Skeletal muscle satellite cell (primary cell): ENCODE measurements at regions not wholly inside any gene's neighbourhood (a gene's known extent, or its start where the extent isn't known, plus 50 kb on each side); places are given as distances from the start of the nearest gene placed in this dataset.
A peak's percentile ranks its signal among the peaks of the same experiment; 100 is the strongest.

Experiments
- H3K27me3 ChIP-seq: 2 replicates; pipeline ENCODE4 v1.7.0; 2013; ENCODE audit warnings: low read length; ENCODE audit not compliant: control insufficient read depth, insufficient read depth
- H3K36me3 ChIP-seq: 2 replicates; pipeline ENCODE4 v1.7.0; 2013; ENCODE audit warnings: mild to moderate bottlenecking, control low read depth, low read length; ENCODE audit not compliant: insufficient read depth
- H3K4me1 ChIP-seq: 2 replicates; pipeline ENCODE4 v1.7.0; 2013; ENCODE audit warnings: low read length; ENCODE audit not compliant: control insufficient read depth, insufficient read depth
- H3K4me2 ChIP-seq: 2 replicates; pipeline ENCODE4 v1.7.0; 2013; ENCODE audit warnings: mild to moderate bottlenecking, low read length
- H3K4me3 ChIP-seq: 2 replicates; pipeline ENCODE4 v1.7.0; 2013; ENCODE audit warnings: low read length
- H3K9ac ChIP-seq: 2 replicates; pipeline ENCODE4 v1.7.0; 2013; ENCODE audit warnings: mild to moderate bottlenecking, low read depth, low read length, moderate library complexity
- H3K9me3 ChIP-seq: replicated peaks from 2 replicates; pipeline ENCODE4 v1.7.0; 2013; ENCODE audit warnings: mild to moderate bottlenecking, control low read depth, low read length

DNA sequence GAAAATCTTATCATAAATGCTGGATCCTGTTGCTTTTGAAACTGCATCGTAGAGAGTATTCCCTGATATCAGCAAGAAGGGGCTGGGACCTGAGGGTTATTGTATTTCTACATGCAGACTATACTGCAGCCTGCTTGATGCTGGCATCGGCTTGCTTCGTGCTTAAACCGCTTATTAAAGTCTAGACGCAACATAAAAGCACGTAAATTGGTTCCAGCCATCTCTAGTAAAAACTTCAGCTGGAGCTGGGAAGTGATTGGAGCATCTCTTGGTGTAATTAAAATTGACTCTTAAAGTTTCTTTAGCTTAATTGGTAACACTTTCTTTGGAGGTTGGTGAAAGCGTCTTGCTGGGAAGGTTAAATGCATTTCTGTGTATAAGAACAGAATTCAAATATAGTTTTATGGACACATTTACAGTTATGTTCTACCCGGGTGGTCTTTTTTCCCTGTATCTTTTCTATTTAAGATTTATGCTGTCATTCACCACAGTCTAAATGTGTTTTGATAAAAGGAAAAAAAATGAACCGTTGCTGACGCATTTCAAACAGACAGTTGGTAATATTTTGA lies 139.0 kb upstream of the JAG1 start:
- Histone ChIP-seq H3K9me3 (no peaks in the 10 kb centered on the region), H3K4me2 (no peak overlapping the region), H3K4me1 (no peaks in the 10 kb centered on the region), H3K27me3 (no peaks in the 10 kb centered on the region), H3K4me3 (no peak overlapping the region), H3K36me3 (no peaks in the 10 kb centered on the region), H3K9ac (no peak overlapping the region)

DNA sequence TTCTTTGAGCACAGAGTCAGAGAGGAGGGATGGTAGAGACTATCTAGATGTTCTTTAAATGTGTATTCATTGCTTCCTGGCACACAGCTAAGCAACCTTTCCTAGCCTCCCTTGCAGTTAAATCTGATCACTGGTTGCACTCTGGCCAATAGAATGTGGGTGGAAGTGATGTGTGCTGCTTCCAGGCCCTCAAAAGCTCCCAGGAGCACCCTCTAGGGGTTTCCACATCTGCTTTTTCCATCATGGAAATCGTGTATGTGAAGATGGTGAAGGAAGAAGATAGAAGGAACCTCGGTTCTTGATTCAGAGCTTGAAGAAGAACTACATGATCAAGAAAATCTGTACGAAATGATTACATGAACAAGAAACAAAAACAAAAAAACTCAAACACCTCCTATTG lies 149.8 kb upstream of the JAG1 start:
- Histone ChIP-seq H3K27me3 (no peaks in the 10 kb centered on the region), H3K9ac (no peak overlapping the region), H3K4me1 (no peaks in the 10 kb centered on the region), H3K36me3 (no peaks in the 10 kb centered on the region), H3K4me2 (no peak overlapping the region), H3K4me3 (no peak overlapping the region), H3K9me3 (no peaks in the 10 kb centered on the region)

DNA sequence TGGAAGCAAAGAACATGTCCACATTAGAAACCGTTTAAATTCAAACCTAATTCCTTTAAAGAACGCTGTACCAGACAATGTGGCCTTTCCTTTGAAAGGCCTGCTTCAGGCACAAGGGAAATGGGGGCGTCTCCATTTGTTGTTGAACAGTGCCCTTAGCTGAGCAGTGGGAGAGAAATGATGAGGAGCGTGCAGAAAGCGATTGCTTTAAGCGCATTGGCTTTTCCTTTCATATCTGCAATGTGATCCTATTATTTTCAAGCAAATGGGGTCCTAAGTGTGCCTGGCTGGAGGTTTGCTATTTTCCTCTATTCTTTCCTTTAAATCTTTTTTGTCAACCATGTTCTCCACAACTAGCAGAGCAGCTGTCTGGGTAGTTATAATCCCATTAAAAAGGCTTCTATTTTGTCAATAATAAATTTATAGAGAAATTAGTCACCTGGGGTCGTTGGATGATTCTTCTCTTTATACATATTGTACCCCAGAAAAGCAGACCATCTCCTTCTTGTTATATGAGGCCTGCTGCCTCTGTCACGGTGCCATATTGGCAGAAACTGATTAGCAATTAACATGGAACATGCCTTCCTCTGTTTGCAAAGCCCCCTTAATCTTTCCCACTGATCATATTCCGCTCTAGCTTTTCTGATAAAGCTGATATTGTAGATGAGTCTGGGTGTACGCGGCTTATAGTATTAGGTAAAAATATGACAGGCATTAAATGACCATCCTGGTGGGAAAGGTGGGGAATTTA lies 151.1 kb upstream of the JAG1 start:
- Histone ChIP-seq H3K27me3 (no peaks in the 10 kb centered on the region), H3K9me3 (no peaks in the 10 kb centered on the region), H3K4me2 (no peak overlapping the region), H3K9ac (no peak overlapping the region), H3K4me1 (no peaks in the 10 kb centered on the region), H3K36me3 (no peaks in the 10 kb centered on the region), H3K4me3 (no peak overlapping the region)

DNA sequence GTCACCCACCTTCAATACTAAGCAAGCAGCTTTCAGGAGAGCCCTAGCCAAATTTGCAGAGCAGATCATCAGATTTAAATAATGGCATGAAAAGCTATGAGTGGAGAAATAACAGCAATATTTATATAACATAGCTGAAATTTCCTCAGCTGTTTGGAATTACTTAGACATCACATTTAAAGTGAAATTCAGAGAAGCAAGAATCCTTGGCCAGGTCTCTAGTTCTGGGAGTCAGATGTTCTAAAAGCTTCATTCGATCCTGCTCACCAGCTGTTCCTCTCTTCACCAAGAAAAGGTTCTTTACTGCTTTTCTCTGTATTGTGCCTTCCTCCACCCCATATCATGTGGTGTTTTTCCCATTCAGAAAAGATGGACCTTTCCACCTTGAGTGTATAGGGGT lies 152.3 kb upstream of the JAG1 start:
- H3K4me3 ChIP-seq = no peak overlapping the region
- no peak overlapping the region for H3K9ac ChIP-seq
- H3K27me3 ChIP-seq = no peaks in the 10 kb centered on the region
- H3K4me1 ChIP-seq = no peaks in the 10 kb centered on the region
- H3K36me3 ChIP-seq = no peaks in the 10 kb centered on the region
- no peaks in the 10 kb centered on the region for H3K9me3 ChIP-seq
- H3K4me2 ChIP-seq = no peak overlapping the region

DNA sequence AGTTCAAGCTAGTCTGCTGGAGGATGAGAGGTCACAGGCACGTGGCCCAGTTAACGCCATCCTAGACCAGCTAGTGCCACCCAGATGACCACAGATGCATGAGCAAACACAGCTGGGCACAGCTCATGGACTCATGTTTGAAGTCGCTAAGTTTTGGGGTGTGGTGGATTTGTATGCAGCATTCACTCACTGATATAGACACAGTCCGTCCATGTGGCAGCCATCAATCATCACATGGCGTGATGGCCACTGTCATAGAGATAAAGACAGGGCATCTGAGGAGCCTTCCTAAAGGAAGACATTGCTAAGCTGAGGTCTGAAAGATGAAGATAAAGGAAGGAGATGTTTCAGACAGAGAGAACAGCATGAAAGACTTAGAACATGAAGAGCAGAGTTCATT lies 154.4 kb upstream of the JAG1 start:
- no peaks in the 10 kb centered on the region for H3K27me3 ChIP-seq
- H3K9me3 ChIP-seq = no peaks in the 10 kb centered on the region
- no peaks in the 10 kb centered on the region for H3K4me1 ChIP-seq
- no peak overlapping the region for H3K9ac ChIP-seq
- H3K36me3 ChIP-seq = no peaks in the 10 kb centered on the region
- no peak overlapping the region for H3K4me3 ChIP-seq
- no peak overlapping the region for H3K4me2 ChIP-seq

DNA sequence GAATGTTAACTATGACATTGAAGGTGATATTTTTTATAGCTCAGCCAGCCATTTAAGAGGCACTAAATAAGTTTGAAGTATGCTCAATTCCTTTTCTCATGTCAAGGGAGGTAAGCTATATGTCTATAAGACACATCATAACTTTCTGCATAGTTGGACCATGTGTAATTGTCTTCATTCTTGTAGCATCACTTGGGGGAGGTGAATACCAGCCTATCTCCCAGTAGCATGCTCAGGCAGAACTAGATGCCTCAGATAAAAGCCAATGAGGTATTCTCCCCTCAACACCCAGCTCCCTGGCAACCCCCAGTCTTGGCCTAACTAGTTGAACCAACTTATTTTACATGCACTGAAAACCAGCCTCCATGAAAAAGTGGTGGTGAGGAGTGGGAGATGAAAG lies 158.3 kb upstream of the JAG1 start:
- Histone ChIP-seq H3K4me1 (no peaks in the 10 kb centered on the region), H3K27me3 (no peaks in the 10 kb centered on the region), H3K36me3 (no peaks in the 10 kb centered on the region), H3K4me3 (no peak overlapping the region), H3K4me2 (no peak overlapping the region), H3K9ac (no peak overlapping the region), H3K9me3 (no peaks in the 10 kb centered on the region)

DNA sequence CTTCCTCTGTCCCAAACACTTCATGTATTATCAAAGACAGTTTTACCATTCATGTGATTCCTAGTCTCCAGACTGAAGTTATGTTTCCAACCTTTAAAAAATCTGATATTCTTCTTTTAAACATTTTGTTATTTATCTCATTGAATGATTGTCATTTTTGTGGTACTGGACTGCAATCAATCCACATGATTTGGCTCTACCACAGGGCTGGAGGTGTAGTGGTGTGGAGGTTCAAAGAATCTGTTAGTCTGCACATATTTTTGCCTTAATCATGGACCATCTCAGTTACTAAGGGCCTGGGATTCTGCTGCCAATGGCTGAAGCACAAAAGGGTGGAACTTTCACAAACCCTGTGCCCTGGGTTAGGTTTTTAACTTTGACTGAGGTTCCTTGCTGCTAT lies 164.1 kb upstream of the JAG1 start:
- H3K4me3 ChIP-seq = no peak overlapping the region
- no peak overlapping the region for H3K4me2 ChIP-seq
- H3K4me1 ChIP-seq = no peaks in the 10 kb centered on the region
- H3K27me3 ChIP-seq = no peaks in the 10 kb centered on the region
- H3K36me3 ChIP-seq = no peaks in the 10 kb centered on the region
- H3K9me3 ChIP-seq = no peaks in the 10 kb centered on the region
- no peak overlapping the region for H3K9ac ChIP-seq

DNA sequence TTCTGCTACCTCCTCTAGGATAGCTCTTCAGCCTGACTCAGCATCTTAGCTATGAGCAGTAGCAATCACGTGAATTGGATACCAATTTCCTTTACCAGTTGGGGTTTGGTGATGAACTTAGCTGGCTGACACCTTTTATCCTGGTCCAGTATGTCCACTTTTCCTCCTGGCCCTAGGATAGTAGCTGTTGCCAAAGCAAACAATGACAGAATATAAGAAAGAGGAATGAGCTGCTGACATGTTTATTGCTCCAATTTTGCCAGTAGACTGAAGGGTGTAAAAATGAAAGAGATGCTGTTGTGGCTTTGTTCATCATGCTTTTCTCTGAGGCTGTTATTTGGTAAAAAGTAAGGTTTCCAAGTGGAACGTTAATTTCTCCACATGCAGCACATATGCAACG lies 168.3 kb upstream of the JAG1 start:
- Histone ChIP-seq H3K27me3 (no peaks in the 10 kb centered on the region), H3K4me2 (no peak overlapping the region), H3K4me1 (no peaks in the 10 kb centered on the region), H3K36me3 (no peaks in the 10 kb centered on the region), H3K4me3 (no peak overlapping the region), H3K9me3 (no peaks in the 10 kb centered on the region), H3K9ac (no peak overlapping the region)

DNA sequence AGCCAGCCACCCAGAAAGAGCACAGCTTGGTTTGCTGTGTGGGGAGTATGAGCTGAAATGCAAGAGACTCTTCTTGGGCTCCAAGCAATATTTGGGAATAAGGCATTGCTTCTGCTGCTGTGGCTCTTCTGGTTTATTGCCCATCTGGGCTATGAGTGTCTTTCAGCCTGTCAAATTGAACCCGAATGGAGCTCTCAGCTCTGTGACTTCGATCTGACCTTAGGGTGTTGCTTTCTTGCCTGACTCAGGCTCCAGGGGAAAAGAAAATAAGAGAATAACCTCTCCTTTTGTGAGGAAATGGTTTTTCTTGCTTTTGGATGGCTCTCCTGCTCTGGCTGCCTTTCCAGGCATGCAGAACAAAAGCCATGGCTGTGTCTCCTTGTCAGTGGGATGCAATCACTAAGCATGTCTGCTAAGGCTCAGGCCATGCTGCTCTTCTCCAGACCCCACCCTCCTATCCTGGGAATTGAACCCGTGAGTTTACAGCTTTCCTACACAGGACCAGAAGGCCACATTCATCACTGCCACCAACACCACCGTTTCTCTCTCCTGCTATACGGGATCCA lies 169.4 kb upstream of the JAG1 start:
- no peak overlapping the region for H3K4me3 ChIP-seq
- H3K36me3 ChIP-seq = no peaks in the 10 kb centered on the region
- no peak overlapping the region for H3K4me2 ChIP-seq
- no peak overlapping the region for H3K9ac ChIP-seq
- no peaks in the 10 kb centered on the region for H3K9me3 ChIP-seq
- H3K27me3 ChIP-seq = no peaks in the 10 kb centered on the region
- no peaks in the 10 kb centered on the region for H3K4me1 ChIP-seq

DNA sequence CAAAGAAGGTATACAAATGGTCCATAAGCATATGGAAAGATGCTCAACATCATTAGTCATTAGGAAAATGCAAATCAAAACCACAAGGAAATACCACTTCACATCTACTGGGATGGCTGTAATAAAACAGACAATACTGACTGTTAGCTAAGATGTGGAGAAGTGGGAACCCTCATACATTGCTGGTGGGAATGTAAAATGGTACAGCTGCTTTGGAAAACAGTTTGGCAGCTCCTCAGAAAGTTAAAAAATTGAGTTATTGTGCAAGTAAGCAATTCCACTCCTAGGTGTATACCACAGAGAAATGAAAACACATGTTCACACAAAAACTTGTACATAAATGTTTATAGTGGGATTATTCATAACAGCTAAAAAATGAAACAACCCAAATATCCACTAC lies 173.0 kb upstream of the JAG1 start:
- Histone ChIP-seq H3K4me3 (no peak overlapping the region), H3K4me2 (no peak overlapping the region), H3K4me1 (peaks cover 12% of the 10 kb centered on the region), H3K9ac (no peak overlapping the region), H3K36me3 (no peaks in the 10 kb centered on the region), H3K9me3 (no peaks in the 10 kb centered on the region), H3K27me3 (no peaks in the 10 kb centered on the region)

DNA sequence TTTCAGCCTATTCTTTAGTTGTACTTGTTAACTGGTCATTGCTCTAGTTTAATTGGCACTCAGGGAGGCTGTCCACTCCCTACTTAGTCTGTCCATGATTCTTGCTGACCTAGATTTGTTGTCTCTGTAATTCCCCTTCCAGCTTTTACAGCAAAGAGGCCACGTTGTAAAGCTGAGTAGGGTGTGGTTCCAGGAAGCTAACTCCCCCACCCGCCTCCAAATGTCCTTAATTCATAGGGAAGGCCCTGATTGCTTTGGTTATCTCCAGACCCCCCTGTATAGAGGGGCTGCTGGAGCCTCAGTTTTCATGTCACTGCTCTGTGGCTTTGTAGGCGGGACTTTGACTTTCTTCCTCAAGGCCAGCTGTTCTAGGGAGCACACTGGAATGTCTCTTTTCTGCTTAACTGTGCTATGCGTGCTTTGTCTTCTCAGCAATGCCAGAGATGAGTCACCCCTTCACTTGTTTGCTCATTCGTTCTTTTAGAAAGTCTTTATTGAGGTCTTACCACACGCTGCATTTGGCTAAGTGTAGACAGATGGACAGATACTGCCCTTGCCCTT lies 175.1 kb upstream of the JAG1 start:
- peak overlapping the region; percentile 14 for H3K9ac ChIP-seq

DNA sequence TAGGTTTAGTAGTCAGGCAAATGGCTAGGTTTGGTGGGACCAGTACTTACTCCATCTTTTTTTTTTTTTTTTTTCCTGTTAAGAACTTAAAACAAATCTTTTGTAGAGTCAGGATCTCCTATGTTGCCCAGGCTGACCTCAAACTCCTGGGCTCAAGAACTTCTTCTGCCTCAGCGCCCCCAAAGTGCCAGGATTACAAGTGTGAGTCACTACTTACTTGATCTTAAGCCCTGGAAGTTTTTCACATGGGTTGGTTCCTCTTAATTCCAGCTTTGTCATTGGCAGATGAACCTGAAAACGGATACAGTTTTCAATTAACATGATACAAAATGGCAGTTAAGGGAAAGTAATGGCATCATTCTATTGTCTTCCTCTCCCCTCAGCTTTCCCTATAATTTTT lies 179.4 kb upstream of the JAG1 start:
- peaks cover 18% of the 10 kb centered on the region for H3K4me1 ChIP-seq
- H3K4me3 ChIP-seq = no peak overlapping the region
- H3K36me3 ChIP-seq = no peaks in the 10 kb centered on the region
- no peak overlapping the region for H3K4me2 ChIP-seq
- no peaks in the 10 kb centered on the region for H3K9me3 ChIP-seq
- H3K9ac ChIP-seq = no peak overlapping the region
- H3K27me3 ChIP-seq = no peaks in the 10 kb centered on the region

More for the DNA sequence above, 175.1 kb upstream of the JAG1 start:
- no peaks in the 10 kb centered on the region for H3K36me3 ChIP-seq
- H3K4me2 ChIP-seq = peak overlapping the region; percentile 13
- H3K9me3 ChIP-seq = no peaks in the 10 kb centered on the region
- H3K4me3 ChIP-seq = no peak overlapping the region
- no peaks in the 10 kb centered on the region for H3K27me3 ChIP-seq
- peaks cover 12% of the 10 kb centered on the region for H3K4me1 ChIP-seq
